Ishikawa (cell line): ENCODE measurements at regions not wholly inside any gene's neighbourhood (a gene's known extent, or its start where the extent isn't known, plus 50 kb on each side); places are given as distances from the start of the nearest gene placed in this dataset.

ENCODE experiments used
- CEBPB ChIP-seq: IDR thresholded peaks from 2 replicates; pipeline ENCODE4 v1.6.1; 2012
- CREB1 ChIP-seq: IDR thresholded peaks from 2 replicates; pipeline ENCODE4 v1.6.1; 2012; ENCODE audit warnings: low read depth
- EGR1 ChIP-seq: IDR thresholded peaks from 2 replicates; pipeline ENCODE4 v1.6.1; 2012
- EP300 ChIP-seq: IDR thresholded peaks from 2 replicates; pipeline ENCODE4 v1.6.1; 2012; ENCODE audit warnings: borderline replicate concordance
- FOXM1 ChIP-seq: IDR thresholded peaks from 2 replicates; pipeline ENCODE4 v1.6.1; 2012; ENCODE audit warnings: low read depth, borderline replicate concordance
- MAX ChIP-seq: IDR thresholded peaks from 2 replicates; pipeline ENCODE4 v1.6.1; 2012
- NFIC ChIP-seq: IDR thresholded peaks from 2 replicates; pipeline ENCODE4 v1.6.1; 2012
- RAD21 ChIP-seq: IDR thresholded peaks from 2 replicates; pipeline ENCODE4 v1.6.1; 2012; ENCODE audit warnings: low read depth
- REST ChIP-seq: IDR thresholded peaks from 2 replicates; pipeline ENCODE4 v1.6.1; 2012; ENCODE audit warnings: low read depth, mild to moderate bottlenecking
- TAF1 ChIP-seq: IDR thresholded peaks from 2 replicates; pipeline ENCODE4 v1.6.1; 2012; ENCODE audit warnings: low read depth, mild to moderate bottlenecking
- TCF12 ChIP-seq: IDR thresholded peaks from 2 replicates; pipeline ENCODE4 v1.6.1; 2012; ENCODE audit warnings: low read depth
- TEAD4 ChIP-seq: IDR thresholded peaks from 2 replicates; pipeline ENCODE4 v1.6.1; 2012
- USF1 ChIP-seq: IDR thresholded peaks from 2 replicates; pipeline ENCODE4 v1.6.1; 2012
- YY1 ChIP-seq: IDR thresholded peaks from 2 replicates; pipeline ENCODE4 v1.6.1; 2012; ENCODE audit warnings: low read depth
- ZBTB7A ChIP-seq: IDR thresholded peaks from 2 replicates; pipeline ENCODE4 v1.6.1; 2012; ENCODE audit warnings: low read depth

GRCh38 chr2:6526093-6526824 lies 339.4 kb downstream of the CMPK2 start:
- TF ChIP-seq FOXM1 (no peak), RAD21 (peak; percentile 37; the same call in 1 of the 2 replicates), USF1 (no peak), ZBTB7A (no peak), EGR1 (no peak), NFIC (no peak)

- TF ChIP-seq FOXM1 (no peak), ZBTB7A (no peak), EGR1 (no peak), MAX (no peak), RAD21 (no peak), CREB1 (no peak), CEBPB (no peak), REST (no peak), USF1 (no peak), TEAD4 (no peak), NFIC (no peak), TCF12 (no peak), EP300 (no peak), TAF1 (no peak), YY1 (no peak)
These were observed 334.4 kb downstream of the CMPK2 start for GRCh38 chr2:6531304-6531703.

- TF ChIP-seq YY1 (no peak), TAF1 (no peak), RAD21 (no peak), EP300 (no peak), TEAD4 (no peak), CREB1 (no peak), ZBTB7A (no peak), NFIC (no peak), EGR1 (no peak), USF1 (no peak), MAX (no peak), FOXM1 (no peak), TCF12 (no peak), REST (no peak), CEBPB (no peak)
These were observed 330.1 kb downstream of the CMPK2 start for GRCh38 chr2:6535572-6535971.

GRCh38 chr2:6538607-6539006 lies 327.1 kb downstream of the CMPK2 start:
- TF ChIP-seq TEAD4 (no peak), MAX (no peak), RAD21 (no peak), YY1 (no peak), REST (no peak), USF1 (no peak), ZBTB7A (no peak), TAF1 (no peak), EGR1 (no peak), EP300 (no peak), NFIC (no peak), CEBPB (no peak), CREB1 (no peak), TCF12 (no peak)
